Liver (tissue), 8 donors: ENCODE measurements at regions not wholly inside any gene's neighbourhood (a gene's known extent, or its start where the extent isn't known, plus 50 kb on each side); places are given as distances from the start of the nearest gene placed in this dataset.

ENCODE experiments used
- DNase-seq: peaks from one replicate; pipeline ENCODE4 v3.0.0-alpha.2; 2017; ENCODE audit warnings: low spot score
- H3K27ac ChIP-seq, 2 donors: one replicate each; pipeline ENCODE4 v1.7.0; 2013; ENCODE audit warnings: inconsistent platforms in 2 of 2, low read length in 2 of 2, control low read depth in 1 of 2, low read depth in 1 of 2, mild to moderate bottlenecking in 1 of 2
- H3K27me3 ChIP-seq, 4 donors: one replicate each; pipeline versions ENCODE4 v1.6.1 to v1.7.0; 2013; ENCODE audit warnings: low read length in 3 of 4, inconsistent platforms in 1 of 4, mild to moderate bottlenecking in 1 of 4, moderate library complexity in 1 of 4; ENCODE audit not compliant: control insufficient read depth in 4 of 4, insufficient read depth in 4 of 4
- H3K36me3 ChIP-seq, 4 donors: one replicate each; pipeline versions ENCODE4 v1.6.1 to v1.7.0; 2013; ENCODE audit warnings: low read length in 3 of 4, mild to moderate bottlenecking in 3 of 4, low read depth in 1 of 4, moderate library complexity in 1 of 4; ENCODE audit not compliant: control insufficient read depth in 4 of 4, insufficient read depth in 3 of 4
- H3K4me1 ChIP-seq, 4 donors: one replicate each; pipeline versions ENCODE4 v1.6.1 to v1.7.0; 2013; ENCODE audit warnings: low read length in 3 of 4, mild to moderate bottlenecking in 3 of 4, moderate library complexity in 1 of 4; ENCODE audit not compliant: control insufficient read depth in 4 of 4, insufficient read depth in 4 of 4
- H3K4me3 ChIP-seq, 3 donors: one replicate each; pipeline versions ENCODE4 v1.6.1 to v1.7.0; 2013; ENCODE audit warnings: low read length in 3 of 3, control low read depth in 1 of 3, low read depth in 1 of 3, mild to moderate bottlenecking in 1 of 3
- H3K9ac ChIP-seq, 2 donors: one replicate each; pipeline ENCODE4 v1.7.0; 2013; ENCODE audit warnings: low read length in 2 of 2, mild to moderate bottlenecking in 2 of 2, moderate library complexity in 2 of 2, control low read depth in 1 of 2, low read depth in 1 of 2
- H3K9me3 ChIP-seq, 4 donors: one replicate each; pipeline versions ENCODE4 v1.6.1 to v1.7.0; 2013; ENCODE audit warnings: low read length in 3 of 4; ENCODE audit not compliant: control insufficient read depth in 4 of 4
- EGR1 ChIP-seq, 2 donors: IDR thresholded peaks; 2 replicates each; pipeline ENCODE4 v1.6.1; 2016 to 2018; ENCODE audit warnings: antibody characterized with exemption in 2 of 2, low read depth in 2 of 2
- FOXA1 ChIP-seq: IDR thresholded peaks from 2 replicates; pipeline ENCODE4 v1.6.1; 2016; ENCODE audit warnings: antibody characterized with exemption
- FOXA2 ChIP-seq: IDR thresholded peaks from 2 replicates; pipeline ENCODE4 v1.6.1; 2016; ENCODE audit warnings: antibody characterized with exemption
- GABPA ChIP-seq, 2 donors: IDR thresholded peaks in 1 of 2; conservative IDR thresholded peaks in 1 of 2; 2 replicates each; pipeline ENCODE4 v1.6.1; 2016; ENCODE audit warnings: antibody characterized with exemption in 2 of 2, mild to moderate bottlenecking in 1 of 2, moderate library complexity in 1 of 2
- HNF4A ChIP-seq, 2 donors: conservative IDR thresholded peaks; 2 replicates each; pipeline ENCODE4 v1.6.1; 2016; ENCODE audit warnings: antibody characterized with exemption in 2 of 2, mild to moderate bottlenecking in 2 of 2
- HNF4G ChIP-seq: IDR thresholded peaks from 2 replicates; pipeline ENCODE4 v1.6.1; 2016; ENCODE audit warnings: antibody characterized with exemption
- JUND ChIP-seq, 2 donors: IDR thresholded peaks; 2 replicates each; pipeline ENCODE4 v1.6.1; 2016; ENCODE audit warnings: antibody characterized with exemption in 2 of 2
- NR2F2 ChIP-seq: IDR thresholded peaks from 2 replicates; pipeline ENCODE4 v1.6.1; 2016; ENCODE audit warnings: antibody characterized with exemption
- RAD21 ChIP-seq, 2 donors: IDR thresholded peaks; 2 replicates each; pipeline ENCODE4 v1.6.1; 2016; ENCODE audit warnings: antibody characterized with exemption in 2 of 2, mild to moderate bottlenecking in 2 of 2
- RXRA ChIP-seq, 2 donors: IDR thresholded peaks; 2 replicates each; pipeline ENCODE4 v1.6.1; 2017 to 2018; ENCODE audit warnings: antibody characterized with exemption in 2 of 2, mild to moderate bottlenecking in 1 of 2
- SP1 ChIP-seq: IDR thresholded peaks from 2 replicates; pipeline ENCODE4 v1.6.1; 2018; ENCODE audit warnings: antibody characterized with exemption, mild to moderate bottlenecking
- TAF1 ChIP-seq: conservative IDR thresholded peaks from 2 replicates; pipeline ENCODE4 v1.6.1; 2016; ENCODE audit warnings: antibody characterized with exemption, mild to moderate bottlenecking
- YY1 ChIP-seq: IDR thresholded peaks from 2 replicates; pipeline ENCODE4 v1.6.1; 2016; ENCODE audit warnings: antibody characterized with exemption, mild to moderate bottlenecking
- WGBS: extraction: QIAGEN DNeasy Blood & Tissue Kit; methylation state at CpG from one replicate; pipeline ENCODE4 v1.1.7; 2013; 5-methylcytosine and 5-hydroxymethylcytosine counted together
- TF ChIP-seq, protein P1 (sequence below): IDR thresholded peaks from 2 replicates; pipeline ENCODE4 v1.6.1; 2016; ENCODE audit warnings: antibody characterized with exemption
- TF ChIP-seq, protein P2 (sequence below): IDR thresholded peaks from 2 replicates; pipeline ENCODE4 v1.6.1; 2016; ENCODE audit warnings: antibody characterized with exemption
- TF ChIP-seq, protein P3 (sequence below): fragments of 150-350 bp; IDR thresholded peaks from 2 replicates; pipeline ENCODE4 v1.5.1; 2017; ENCODE audit warnings: improper control_type of control experiment, low read depth, low read length; ENCODE audit not compliant: missing input control
- TF ChIP-seq, protein P4 (sequence below): IDR thresholded peaks from 2 replicates; pipeline ENCODE4 v1.6.1; 2016; ENCODE audit warnings: antibody characterized with exemption
- TF ChIP-seq, protein P5 (sequence below): IDR thresholded peaks from 2 replicates; pipeline ENCODE4 v1.6.1; 2016; ENCODE audit warnings: antibody characterized with exemption, mild to moderate bottlenecking
- donor health status: healthy.
- donor health status: healthy.
- donor health status: healthy.
- donor health status: healthy.
- donor health status: healthy.

DNA sequence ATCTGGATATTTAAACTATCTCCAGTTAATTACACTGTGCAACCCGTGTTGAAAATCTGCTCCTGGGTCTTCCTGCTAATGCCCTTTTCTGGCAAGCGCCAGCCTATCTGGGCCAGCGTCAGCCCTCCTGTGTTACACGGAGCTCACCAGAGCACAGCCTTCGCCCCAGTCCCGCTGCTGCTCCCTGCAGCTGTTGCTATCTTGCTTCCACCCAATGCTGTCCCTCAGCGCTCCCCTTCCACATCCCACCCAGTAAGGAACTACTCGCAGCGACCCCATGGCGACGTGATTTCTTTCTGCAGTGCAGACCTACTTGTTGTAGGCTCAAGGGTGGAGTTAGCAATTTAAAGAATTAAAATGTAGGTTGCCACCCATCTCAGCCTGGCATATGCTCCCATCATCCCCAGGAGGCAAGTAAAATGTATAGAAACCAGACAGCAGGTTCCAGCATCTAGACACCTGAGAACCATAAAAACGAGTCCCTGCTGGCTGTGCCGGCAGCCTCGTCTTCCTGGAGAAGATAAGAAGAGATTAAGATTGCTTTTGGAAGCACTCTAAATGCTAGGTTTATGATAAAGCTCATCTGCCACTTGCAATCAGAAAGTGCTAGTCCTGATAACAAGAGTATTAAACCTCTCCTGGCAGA, 254.3 kb upstream of the FOXQ1 start:
- no peak overlapping the region for H3K9ac ChIP-seq
- H3K27me3 ChIP-seq, result no peaks in the 10 kb centered on the region
- no peak overlapping the region for H3K4me3 ChIP-seq
- no peak overlapping the region for H3K27ac ChIP-seq
- no peak for DNase-seq
- no peaks in the 10 kb centered on the region for H3K4me1 ChIP-seq
- WGBS, result 74% methylated on average over 14 of the region's 14 CpGs
- no peaks in the 10 kb centered on the region for H3K36me3 ChIP-seq
- TF ChIP-seq RXRA (IDR thresholded peaks at IDR 0.05) (no peak), EGR1 (IDR thresholded peaks at IDR 0.05; ENCODE audit: low read depth in 2 of 2) (no peak), FOXA1 (no peak), GABPA (IDR thresholded peaks at IDR 0.05 in 1 of 2, conservative IDR thresholded peaks at IDR 0.05 in 1 of 2) (no peak), TAF1 (no peak), SP1 (no peak), RAD21 (IDR thresholded peaks at IDR 0.05) (no peak), JUND (IDR thresholded peaks at IDR 0.05) (no peak), NR2F2 (no peak), HNF4A (conservative IDR thresholded peaks at IDR 0.05) (no peak), YY1 (no peak), FOXA2 (no peak), HNF4G (no peak)
- TF ChIP-seq, protein P1, sequence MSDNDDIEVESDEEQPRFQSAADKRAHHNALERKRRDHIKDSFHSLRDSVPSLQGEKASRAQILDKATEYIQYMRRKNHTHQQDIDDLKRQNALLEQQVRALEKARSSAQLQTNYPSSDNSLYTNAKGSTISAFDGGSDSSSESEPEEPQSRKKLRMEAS, result no peak
- TF ChIP-seq, protein P2, sequence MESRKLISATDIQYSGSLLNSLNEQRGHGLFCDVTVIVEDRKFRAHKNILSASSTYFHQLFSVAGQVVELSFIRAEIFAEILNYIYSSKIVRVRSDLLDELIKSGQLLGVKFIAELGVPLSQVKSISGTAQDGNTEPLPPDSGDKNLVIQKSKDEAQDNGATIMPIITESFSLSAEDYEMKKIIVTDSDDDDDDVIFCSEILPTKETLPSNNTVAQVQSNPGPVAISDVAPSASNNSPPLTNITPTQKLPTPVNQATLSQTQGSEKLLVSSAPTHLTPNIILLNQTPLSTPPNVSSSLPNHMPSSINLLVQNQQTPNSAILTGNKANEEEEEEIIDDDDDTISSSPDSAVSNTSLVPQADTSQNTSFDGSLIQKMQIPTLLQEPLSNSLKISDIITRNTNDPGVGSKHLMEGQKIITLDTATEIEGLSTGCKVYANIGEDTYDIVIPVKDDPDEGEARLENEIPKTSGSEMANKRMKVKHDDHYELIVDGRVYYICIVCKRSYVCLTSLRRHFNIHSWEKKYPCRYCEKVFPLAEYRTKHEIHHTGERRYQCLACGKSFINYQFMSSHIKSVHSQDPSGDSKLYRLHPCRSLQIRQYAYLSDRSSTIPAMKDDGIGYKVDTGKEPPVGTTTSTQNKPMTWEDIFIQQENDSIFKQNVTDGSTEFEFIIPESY, result no peak
- TF ChIP-seq, protein P3, sequence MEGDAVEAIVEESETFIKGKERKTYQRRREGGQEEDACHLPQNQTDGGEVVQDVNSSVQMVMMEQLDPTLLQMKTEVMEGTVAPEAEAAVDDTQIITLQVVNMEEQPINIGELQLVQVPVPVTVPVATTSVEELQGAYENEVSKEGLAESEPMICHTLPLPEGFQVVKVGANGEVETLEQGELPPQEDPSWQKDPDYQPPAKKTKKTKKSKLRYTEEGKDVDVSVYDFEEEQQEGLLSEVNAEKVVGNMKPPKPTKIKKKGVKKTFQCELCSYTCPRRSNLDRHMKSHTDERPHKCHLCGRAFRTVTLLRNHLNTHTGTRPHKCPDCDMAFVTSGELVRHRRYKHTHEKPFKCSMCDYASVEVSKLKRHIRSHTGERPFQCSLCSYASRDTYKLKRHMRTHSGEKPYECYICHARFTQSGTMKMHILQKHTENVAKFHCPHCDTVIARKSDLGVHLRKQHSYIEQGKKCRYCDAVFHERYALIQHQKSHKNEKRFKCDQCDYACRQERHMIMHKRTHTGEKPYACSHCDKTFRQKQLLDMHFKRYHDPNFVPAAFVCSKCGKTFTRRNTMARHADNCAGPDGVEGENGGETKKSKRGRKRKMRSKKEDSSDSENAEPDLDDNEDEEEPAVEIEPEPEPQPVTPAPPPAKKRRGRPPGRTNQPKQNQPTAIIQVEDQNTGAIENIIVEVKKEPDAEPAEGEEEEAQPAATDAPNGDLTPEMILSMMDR, result no peak
- TF ChIP-seq, protein P4, sequence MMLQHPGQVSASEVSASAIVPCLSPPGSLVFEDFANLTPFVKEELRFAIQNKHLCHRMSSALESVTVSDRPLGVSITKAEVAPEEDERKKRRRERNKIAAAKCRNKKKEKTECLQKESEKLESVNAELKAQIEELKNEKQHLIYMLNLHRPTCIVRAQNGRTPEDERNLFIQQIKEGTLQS, result no peak
- TF ChIP-seq, protein P5, sequence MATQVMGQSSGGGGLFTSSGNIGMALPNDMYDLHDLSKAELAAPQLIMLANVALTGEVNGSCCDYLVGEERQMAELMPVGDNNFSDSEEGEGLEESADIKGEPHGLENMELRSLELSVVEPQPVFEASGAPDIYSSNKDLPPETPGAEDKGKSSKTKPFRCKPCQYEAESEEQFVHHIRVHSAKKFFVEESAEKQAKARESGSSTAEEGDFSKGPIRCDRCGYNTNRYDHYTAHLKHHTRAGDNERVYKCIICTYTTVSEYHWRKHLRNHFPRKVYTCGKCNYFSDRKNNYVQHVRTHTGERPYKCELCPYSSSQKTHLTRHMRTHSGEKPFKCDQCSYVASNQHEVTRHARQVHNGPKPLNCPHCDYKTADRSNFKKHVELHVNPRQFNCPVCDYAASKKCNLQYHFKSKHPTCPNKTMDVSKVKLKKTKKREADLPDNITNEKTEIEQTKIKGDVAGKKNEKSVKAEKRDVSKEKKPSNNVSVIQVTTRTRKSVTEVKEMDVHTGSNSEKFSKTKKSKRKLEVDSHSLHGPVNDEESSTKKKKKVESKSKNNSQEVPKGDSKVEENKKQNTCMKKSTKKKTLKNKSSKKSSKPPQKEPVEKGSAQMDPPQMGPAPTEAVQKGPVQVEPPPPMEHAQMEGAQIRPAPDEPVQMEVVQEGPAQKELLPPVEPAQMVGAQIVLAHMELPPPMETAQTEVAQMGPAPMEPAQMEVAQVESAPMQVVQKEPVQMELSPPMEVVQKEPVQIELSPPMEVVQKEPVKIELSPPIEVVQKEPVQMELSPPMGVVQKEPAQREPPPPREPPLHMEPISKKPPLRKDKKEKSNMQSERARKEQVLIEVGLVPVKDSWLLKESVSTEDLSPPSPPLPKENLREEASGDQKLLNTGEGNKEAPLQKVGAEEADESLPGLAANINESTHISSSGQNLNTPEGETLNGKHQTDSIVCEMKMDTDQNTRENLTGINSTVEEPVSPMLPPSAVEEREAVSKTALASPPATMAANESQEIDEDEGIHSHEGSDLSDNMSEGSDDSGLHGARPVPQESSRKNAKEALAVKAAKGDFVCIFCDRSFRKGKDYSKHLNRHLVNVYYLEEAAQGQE, result no peak
- no peaks in the 10 kb centered on the region for H3K9me3 ChIP-seq
